ENCODE measurements at regions not wholly inside any gene's neighbourhood (a gene's known extent, or its start where the extent isn't known, plus 50 kb on each side); places are given as distances from the start of the nearest gene placed in this dataset.
A peak's percentile ranks its signal among the peaks of the same experiment; 100 is the strongest.

DNA sequence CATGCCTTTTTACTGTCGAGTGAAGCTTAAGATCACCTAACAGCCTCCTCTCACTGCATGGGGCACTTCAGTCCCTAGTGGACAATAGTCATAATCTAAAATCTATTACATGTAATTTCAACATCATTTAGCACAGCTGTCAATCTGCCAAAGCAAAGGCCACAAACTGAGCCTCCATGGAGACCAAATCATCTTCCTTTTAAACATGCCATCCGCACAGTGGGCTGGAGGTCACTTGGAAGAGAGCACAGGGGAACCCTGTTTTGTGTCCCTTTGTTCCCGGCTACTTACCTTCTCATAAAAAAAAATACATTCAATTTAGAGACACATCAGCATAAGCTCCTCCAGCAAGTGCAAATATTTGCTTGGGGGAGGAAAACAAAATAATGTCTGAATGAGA lies 167.3 kb downstream of the SQOR start:
- H3K9ac ChIP-seq (ENCODE audit: low read depth in 1 of 2, low read length in 2 of 2): no peak overlapping the region
- H3K4me3 ChIP-seq (ENCODE audit: low read depth in 1 of 3, low read length in 3 of 3): peak overlapping the region in 1 of 3 donors; percentile 15
- H3K36me3 ChIP-seq (ENCODE audit: control insufficient read depth in 4 of 4, insufficient read depth in 3 of 4, low read depth in 1 of 4, low read length in 3 of 4): no peaks in the 10 kb centered on the region
- DNase-seq (ENCODE audit: low spot score): no peak
- WGBS: 35% methylated on average over 3 of the region's 3 CpGs
- H3K9me3 ChIP-seq (ENCODE audit: control insufficient read depth in 4 of 4, low read length in 3 of 4): no peaks in the 10 kb centered on the region
- TF ChIP-seq SP1 (IDR thresholded peaks at IDR 0.05) (peak; percentile 22), RAD21 (IDR thresholded peaks at IDR 0.05) (peak; percentile 44 to 59), HNF4G (IDR thresholded peaks at IDR 0.05) (no peak), YY1 (IDR thresholded peaks at IDR 0.05) (peak; percentile 48), HNF4A (conservative IDR thresholded peaks at IDR 0.05) (peak; percentile 30 to 35), RXRA (IDR thresholded peaks at IDR 0.05) (peak; percentile 9 to 18)
- TF ChIP-seq, protein P1, sequence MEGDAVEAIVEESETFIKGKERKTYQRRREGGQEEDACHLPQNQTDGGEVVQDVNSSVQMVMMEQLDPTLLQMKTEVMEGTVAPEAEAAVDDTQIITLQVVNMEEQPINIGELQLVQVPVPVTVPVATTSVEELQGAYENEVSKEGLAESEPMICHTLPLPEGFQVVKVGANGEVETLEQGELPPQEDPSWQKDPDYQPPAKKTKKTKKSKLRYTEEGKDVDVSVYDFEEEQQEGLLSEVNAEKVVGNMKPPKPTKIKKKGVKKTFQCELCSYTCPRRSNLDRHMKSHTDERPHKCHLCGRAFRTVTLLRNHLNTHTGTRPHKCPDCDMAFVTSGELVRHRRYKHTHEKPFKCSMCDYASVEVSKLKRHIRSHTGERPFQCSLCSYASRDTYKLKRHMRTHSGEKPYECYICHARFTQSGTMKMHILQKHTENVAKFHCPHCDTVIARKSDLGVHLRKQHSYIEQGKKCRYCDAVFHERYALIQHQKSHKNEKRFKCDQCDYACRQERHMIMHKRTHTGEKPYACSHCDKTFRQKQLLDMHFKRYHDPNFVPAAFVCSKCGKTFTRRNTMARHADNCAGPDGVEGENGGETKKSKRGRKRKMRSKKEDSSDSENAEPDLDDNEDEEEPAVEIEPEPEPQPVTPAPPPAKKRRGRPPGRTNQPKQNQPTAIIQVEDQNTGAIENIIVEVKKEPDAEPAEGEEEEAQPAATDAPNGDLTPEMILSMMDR (IDR thresholded peaks at IDR 0.05; ENCODE audit: low read depth, low read length, missing input control): peak; percentile 24
- TF ChIP-seq, protein P2, sequence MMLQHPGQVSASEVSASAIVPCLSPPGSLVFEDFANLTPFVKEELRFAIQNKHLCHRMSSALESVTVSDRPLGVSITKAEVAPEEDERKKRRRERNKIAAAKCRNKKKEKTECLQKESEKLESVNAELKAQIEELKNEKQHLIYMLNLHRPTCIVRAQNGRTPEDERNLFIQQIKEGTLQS (IDR thresholded peaks at IDR 0.05): no peak
- TF ChIP-seq, protein P3, sequence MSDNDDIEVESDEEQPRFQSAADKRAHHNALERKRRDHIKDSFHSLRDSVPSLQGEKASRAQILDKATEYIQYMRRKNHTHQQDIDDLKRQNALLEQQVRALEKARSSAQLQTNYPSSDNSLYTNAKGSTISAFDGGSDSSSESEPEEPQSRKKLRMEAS (IDR thresholded peaks at IDR 0.05): peak; percentile 23
- H3K27ac ChIP-seq (ENCODE audit: low read depth in 1 of 2, low read length in 2 of 2): no peak overlapping the region
- no peaks in the 10 kb centered on the region for H3K27me3 ChIP-seq (ENCODE audit: control insufficient read depth in 4 of 4, insufficient read depth in 4 of 4, low read length in 3 of 4)
- H3K4me1 ChIP-seq (ENCODE audit: control insufficient read depth in 4 of 4, insufficient read depth in 4 of 4, low read length in 3 of 4): peaks cover 0 to 12% (median 8%) of the 10 kb centered on the region in 4 donors

DNA sequence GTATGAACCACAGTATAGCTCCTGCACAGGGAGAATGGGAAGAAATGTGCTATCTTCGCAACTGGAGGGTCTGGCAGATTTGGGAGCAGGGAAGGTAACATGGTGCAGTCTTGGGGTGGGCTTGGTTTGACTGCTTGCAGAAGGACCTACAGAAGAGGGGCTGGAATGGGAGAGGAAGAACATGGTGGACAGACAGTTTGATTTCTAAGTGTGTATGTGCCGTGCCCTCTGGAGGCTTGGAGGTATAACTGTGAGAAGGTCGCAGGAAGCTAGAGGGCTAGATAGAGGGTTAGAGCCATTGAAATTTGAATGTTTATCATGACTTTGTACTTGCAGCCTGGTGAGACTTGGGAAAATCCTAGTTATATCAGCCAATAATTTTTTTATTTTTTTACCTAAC lies 169.2 kb downstream of the SQOR start:
- no peak overlapping the region for H3K27ac ChIP-seq (ENCODE audit: low read depth in 1 of 2, low read length in 2 of 2)
- H3K9me3 ChIP-seq (ENCODE audit: control insufficient read depth in 4 of 4, low read length in 3 of 4): no peaks in the 10 kb centered on the region
- DNase-seq (ENCODE audit: low spot score): no peak
- TF ChIP-seq YY1 (IDR thresholded peaks at IDR 0.05) (no peak), RXRA (IDR thresholded peaks at IDR 0.05) (no peak), EGR1 (IDR thresholded peaks at IDR 0.05; ENCODE audit: low read depth in 2 of 2) (no peak), HNF4G (IDR thresholded peaks at IDR 0.05) (no peak), HNF4A (conservative IDR thresholded peaks at IDR 0.05) (no peak), JUND (IDR thresholded peaks at IDR 0.05) (no peak), TAF1 (conservative IDR thresholded peaks at IDR 0.05) (no peak), NR2F2 (IDR thresholded peaks at IDR 0.05) (no peak), SP1 (IDR thresholded peaks at IDR 0.05) (no peak), GABPA (IDR thresholded peaks at IDR 0.05 in 1 of 2, conservative IDR thresholded peaks at IDR 0.05 in 1 of 2) (no peak), RAD21 (IDR thresholded peaks at IDR 0.05) (no peak), FOXA1 (IDR thresholded peaks at IDR 0.05) (no peak), FOXA2 (IDR thresholded peaks at IDR 0.05) (no peak)
- TF ChIP-seq, protein P4, sequence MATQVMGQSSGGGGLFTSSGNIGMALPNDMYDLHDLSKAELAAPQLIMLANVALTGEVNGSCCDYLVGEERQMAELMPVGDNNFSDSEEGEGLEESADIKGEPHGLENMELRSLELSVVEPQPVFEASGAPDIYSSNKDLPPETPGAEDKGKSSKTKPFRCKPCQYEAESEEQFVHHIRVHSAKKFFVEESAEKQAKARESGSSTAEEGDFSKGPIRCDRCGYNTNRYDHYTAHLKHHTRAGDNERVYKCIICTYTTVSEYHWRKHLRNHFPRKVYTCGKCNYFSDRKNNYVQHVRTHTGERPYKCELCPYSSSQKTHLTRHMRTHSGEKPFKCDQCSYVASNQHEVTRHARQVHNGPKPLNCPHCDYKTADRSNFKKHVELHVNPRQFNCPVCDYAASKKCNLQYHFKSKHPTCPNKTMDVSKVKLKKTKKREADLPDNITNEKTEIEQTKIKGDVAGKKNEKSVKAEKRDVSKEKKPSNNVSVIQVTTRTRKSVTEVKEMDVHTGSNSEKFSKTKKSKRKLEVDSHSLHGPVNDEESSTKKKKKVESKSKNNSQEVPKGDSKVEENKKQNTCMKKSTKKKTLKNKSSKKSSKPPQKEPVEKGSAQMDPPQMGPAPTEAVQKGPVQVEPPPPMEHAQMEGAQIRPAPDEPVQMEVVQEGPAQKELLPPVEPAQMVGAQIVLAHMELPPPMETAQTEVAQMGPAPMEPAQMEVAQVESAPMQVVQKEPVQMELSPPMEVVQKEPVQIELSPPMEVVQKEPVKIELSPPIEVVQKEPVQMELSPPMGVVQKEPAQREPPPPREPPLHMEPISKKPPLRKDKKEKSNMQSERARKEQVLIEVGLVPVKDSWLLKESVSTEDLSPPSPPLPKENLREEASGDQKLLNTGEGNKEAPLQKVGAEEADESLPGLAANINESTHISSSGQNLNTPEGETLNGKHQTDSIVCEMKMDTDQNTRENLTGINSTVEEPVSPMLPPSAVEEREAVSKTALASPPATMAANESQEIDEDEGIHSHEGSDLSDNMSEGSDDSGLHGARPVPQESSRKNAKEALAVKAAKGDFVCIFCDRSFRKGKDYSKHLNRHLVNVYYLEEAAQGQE (IDR thresholded peaks at IDR 0.05): no peak
- TF ChIP-seq, protein P3 (IDR thresholded peaks at IDR 0.05): no peak
- TF ChIP-seq, protein P2 (IDR thresholded peaks at IDR 0.05): no peak
- TF ChIP-seq, protein P5, sequence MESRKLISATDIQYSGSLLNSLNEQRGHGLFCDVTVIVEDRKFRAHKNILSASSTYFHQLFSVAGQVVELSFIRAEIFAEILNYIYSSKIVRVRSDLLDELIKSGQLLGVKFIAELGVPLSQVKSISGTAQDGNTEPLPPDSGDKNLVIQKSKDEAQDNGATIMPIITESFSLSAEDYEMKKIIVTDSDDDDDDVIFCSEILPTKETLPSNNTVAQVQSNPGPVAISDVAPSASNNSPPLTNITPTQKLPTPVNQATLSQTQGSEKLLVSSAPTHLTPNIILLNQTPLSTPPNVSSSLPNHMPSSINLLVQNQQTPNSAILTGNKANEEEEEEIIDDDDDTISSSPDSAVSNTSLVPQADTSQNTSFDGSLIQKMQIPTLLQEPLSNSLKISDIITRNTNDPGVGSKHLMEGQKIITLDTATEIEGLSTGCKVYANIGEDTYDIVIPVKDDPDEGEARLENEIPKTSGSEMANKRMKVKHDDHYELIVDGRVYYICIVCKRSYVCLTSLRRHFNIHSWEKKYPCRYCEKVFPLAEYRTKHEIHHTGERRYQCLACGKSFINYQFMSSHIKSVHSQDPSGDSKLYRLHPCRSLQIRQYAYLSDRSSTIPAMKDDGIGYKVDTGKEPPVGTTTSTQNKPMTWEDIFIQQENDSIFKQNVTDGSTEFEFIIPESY (IDR thresholded peaks at IDR 0.05): no peak
- TF ChIP-seq, protein P1 (IDR thresholded peaks at IDR 0.05; ENCODE audit: low read depth, low read length, missing input control): no peak
- no peak overlapping the region for H3K9ac ChIP-seq (ENCODE audit: low read depth in 1 of 2, low read length in 2 of 2)
- no peaks in the 10 kb centered on the region for H3K36me3 ChIP-seq (ENCODE audit: control insufficient read depth in 4 of 4, insufficient read depth in 3 of 4, low read depth in 1 of 4, low read length in 3 of 4)
- 96% methylated on average over 3 of the region's 3 CpGs for WGBS
- H3K27me3 ChIP-seq (ENCODE audit: control insufficient read depth in 4 of 4, insufficient read depth in 4 of 4, low read length in 3 of 4): no peaks in the 10 kb centered on the region
- H3K4me1 ChIP-seq (ENCODE audit: control insufficient read depth in 4 of 4, insufficient read depth in 4 of 4, low read length in 3 of 4): peaks cover 0 to 12% (median 8%) of the 10 kb centered on the region in 4 donors
- no peak overlapping the region for H3K4me3 ChIP-seq (ENCODE audit: low read depth in 1 of 3, low read length in 3 of 3)
